Hematopoietic multipotent progenitor cell (in vitro differentiated cells): ENCODE measurements at regions not wholly inside any gene's neighbourhood (a gene's known extent, or its start where the extent isn't known, plus 50 kb on each side); places are given as distances from the start of the nearest gene placed in this dataset.
"Not testable (repeated sequence)": the region's sequence is repeated elsewhere in the genome, so short reads cannot be mapped to it uniquely, and the experiment has no call there.

ENCODE experiments used
- DNase-seq, 3 donors: peaks; one replicate each; pipeline ENCODE4 v3.0.0-alpha.2; 2011 to 2015; ENCODE audit warnings: low read depth in 2 of 3, low spot score in 2 of 3

DNA sequence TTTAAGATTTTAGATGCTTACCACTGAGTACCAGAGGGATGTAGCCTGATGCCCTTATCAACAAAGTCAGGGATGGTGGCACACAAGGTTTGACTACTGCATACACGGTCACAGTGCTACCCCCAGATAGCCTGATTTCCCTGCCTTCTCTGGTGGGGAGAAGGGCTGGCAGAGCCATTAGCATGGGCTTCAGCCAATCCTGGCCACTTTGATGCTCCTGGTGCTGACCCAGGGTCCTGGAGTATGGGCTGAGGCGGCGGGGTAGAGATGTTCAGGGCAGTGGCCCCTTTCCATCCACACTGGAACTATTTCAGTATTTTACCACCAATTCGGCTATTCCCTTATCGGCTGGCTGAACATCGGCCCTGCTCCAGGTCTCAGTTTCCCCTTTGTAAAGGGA, 83.2 kb downstream of the POTEB3 start:
- not testable (repeated sequence) for DNase-seq

DNA sequence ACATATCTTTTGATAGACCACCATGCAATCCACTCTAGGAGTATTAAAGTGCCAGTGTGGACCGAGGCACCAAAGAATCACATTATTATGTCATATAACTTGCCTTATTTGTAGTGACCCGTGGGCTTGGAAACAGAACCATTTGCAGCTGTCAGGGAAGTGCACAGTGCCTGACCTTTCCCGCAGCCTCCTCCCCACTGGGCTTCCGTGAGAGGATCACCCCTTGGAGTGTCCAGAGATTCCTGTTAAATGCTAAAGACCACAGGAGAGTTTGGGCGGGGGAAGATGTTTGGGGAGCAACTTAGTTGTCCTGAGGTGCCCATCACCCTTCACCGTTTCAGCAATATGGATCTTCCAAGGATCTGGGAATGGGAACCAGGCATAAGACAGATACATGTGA, 84.4 kb downstream of the POTEB3 start:
- DNase-seq = not testable (repeated sequence)

- not testable (repeated sequence) for DNase-seq
These were observed 85.7 kb downstream of the POTEB3 start for GRCh38 chr15:21354597-21354996.

GRCh38 chr15:21352670-21353318, 87.5 kb downstream of the POTEB3 start:
- not testable (repeated sequence) for DNase-seq

DNA sequence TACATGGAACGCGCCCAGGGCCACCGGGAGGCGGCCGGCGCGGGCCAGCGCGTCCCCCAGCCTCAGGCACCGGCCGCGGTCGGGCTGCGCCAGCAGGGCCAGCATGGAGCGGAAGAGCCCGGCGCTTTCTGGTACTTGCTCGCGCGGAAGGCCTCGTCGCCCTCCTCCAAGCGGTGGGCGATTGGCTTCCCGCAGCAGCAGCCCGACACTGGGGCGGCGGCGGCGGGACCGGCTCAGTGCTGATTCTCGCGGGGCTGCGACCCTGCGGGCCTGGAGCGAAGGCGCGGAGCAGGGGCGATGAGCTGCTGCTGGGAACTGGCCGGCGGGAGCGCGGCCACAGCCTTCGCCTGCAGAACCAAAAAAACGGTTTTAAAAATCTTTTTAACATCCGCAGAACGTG, 95.3 kb downstream of the POTEB3 start:
- DNase-seq = peak in 2 of 3 donors; percentile 0 to 2

- DNase-seq = not testable (repeated sequence)
These were observed 95.8 kb downstream of the POTEB3 start for GRCh38 chr15:21344500-21344899.

- DNase-seq = not testable (repeated sequence)
These were observed 103.3 kb downstream of the POTEB3 start for GRCh38 chr15:21337028-21337427.

- not testable (repeated sequence) for DNase-seq
These were observed 115.4 kb downstream of the POTEB3 start for GRCh38 chr15:21324720-21325460.

DNA sequence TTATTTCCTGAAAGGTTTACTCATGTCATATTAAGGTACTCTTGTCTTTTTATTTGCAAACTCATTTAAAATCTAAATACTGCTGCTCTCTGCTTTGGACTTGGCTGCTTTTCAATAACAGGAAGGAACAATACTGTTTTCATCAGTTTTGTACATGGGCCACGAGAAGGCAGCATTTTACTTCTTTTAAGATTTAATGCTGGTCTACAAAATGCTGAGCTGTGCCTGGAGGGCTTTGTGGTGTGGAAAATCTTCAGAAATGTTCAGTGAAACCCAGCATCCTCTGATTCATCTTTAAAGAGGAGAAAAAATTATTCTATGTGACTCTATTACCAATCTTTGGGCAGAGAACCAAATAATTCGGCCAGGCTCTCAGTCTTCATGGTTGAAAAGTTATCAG, 155.9 kb downstream of the POTEB3 start:
- not testable (repeated sequence) for DNase-seq

GRCh38 chr15:21283210-21283609, 157.1 kb downstream of the POTEB3 start:
- not testable (repeated sequence) for DNase-seq

GRCh38 chr15:21280272-21280671, 160.0 kb downstream of the POTEB3 start:
- not testable (repeated sequence) for DNase-seq

GRCh38 chr15:21272176-21272982, 167.9 kb downstream of the POTEB3 start:
- DNase-seq = peak in 1 of 3 donors; percentile 0

GRCh38 chr15:21271566-21271965, 168.7 kb downstream of the POTEB3 start:
- no peak for DNase-seq

DNA sequence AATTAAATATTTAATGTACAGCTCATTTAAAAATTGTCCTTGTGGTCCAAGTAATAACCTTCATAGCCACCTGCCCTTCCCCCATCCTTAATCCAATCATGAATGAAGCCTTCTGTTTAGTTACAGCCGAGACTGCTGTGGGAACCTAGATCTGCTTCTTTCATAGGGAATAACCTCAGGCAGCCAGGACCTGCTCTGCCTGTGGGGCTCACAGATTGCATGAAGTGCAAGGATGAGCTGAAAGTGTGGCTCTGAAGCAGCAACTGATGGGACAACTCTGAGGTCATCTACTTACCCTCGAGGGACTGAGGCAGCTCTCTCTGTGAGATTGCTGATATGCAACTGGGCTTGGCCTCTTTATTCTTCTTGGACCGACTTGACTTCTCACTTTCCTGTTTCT, 169.8 kb downstream of the POTEB3 start:
- DNase-seq = peak in 1 of 3 donors; percentile 1

DNA sequence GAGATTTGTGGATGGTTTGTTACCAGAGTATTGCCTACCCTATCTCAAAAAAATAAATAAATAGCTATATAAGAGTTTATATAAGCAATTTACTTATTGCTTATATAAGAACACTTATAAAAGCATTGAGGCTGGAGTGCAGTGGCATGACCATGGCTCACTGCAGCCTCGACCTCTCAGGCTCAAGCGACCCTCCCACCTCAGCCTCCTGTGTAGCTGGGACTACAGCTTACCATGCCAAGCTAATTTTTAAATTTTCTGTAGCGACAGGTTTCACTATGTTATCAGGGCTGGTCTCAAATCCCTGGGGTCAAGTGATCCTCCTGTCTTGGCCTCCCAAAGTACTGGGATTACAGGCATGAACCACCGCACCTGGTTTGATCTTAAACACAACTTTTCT, 170.6 kb downstream of the POTEB3 start:
- DNase-seq = not testable (repeated sequence)

- DNase-seq = no peak
These were observed 171.2 kb downstream of the POTEB3 start for GRCh38 chr15:21269121-21269520.

- DNase-seq = peak in 1 of 3 donors; percentile 16
These were observed 171.8 kb downstream of the POTEB3 start for GRCh38 chr15:21268436-21268940.

GRCh38 chr15:21267671-21268395, 172.5 kb downstream of the POTEB3 start:
- DNase-seq = no peak

DNA sequence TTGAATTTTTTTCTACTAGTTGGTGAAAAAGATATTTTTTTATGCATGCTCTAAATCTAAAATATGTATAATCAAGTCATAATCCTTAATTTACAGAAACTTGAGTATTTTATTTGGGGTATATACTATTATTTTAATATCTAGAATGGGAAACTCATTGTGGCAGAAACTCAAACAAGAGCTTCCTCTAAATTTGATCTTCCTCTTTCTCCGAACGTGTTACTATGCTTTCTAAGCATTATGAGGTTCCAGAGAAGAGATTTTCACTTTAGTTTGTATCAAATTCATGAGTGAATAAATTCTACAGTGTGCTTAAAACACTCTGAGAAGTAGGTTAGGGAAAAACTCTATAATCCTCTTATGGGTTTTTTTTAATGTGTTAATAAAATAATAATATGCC, 173.1 kb downstream of the POTEB3 start:
- DNase-seq = peak in 1 of 3 donors; percentile 29

GRCh38 chr15:21265628-21266027, 174.7 kb downstream of the POTEB3 start:
- not testable (repeated sequence) for DNase-seq
